ENCODE measurements at regions not wholly inside any gene's neighbourhood (a gene's known extent, or its start where the extent isn't known, plus 50 kb on each side); places are given as distances from the start of the nearest gene placed in this dataset.
"Not testable (repeated sequence)": the region's sequence is repeated elsewhere in the genome, so short reads cannot be mapped to it uniquely, and the experiment has no call there.

DNA sequence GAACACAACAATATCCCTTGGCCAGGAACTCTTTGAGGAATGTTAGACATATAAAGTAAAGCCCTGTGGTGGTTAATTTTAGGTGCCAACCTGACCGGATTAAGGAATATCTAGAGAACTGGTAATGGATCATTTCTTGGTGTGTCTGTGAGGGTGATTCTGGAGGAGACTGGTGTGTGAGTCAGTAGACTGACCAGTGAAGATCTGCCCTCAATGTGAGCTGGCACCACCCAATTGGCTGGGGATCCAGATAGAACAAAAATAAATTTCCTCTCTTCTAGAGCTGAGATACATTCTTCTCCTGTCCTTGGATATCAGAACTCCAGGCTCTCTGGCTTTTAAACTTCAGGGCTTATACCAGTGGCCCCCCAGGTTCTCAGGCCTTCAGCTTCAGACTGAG lies 56.2 kb upstream of the TNPO1 start:
- no peak for DNase-seq

DNA sequence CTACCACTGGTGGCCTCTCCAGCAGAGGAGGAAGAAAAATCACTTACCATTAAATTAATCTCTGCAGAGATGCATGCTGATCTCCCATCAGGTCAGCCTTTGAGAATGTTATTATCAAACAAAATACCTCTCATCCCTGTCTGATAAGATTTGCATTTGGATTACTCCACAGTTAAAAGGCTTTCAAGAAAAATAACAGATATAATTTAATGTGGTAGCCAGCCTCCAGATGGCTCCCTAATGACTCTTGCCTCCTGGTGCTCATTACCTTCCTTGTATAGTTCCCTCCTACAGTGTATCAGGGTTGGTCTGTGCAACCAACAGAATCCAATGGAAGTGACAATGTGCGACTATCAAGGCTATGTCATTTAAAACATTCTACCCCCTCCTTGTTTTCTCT lies 63.6 kb upstream of the TNPO1 start:
- DNase-seq = peak; percentile 90

DNA sequence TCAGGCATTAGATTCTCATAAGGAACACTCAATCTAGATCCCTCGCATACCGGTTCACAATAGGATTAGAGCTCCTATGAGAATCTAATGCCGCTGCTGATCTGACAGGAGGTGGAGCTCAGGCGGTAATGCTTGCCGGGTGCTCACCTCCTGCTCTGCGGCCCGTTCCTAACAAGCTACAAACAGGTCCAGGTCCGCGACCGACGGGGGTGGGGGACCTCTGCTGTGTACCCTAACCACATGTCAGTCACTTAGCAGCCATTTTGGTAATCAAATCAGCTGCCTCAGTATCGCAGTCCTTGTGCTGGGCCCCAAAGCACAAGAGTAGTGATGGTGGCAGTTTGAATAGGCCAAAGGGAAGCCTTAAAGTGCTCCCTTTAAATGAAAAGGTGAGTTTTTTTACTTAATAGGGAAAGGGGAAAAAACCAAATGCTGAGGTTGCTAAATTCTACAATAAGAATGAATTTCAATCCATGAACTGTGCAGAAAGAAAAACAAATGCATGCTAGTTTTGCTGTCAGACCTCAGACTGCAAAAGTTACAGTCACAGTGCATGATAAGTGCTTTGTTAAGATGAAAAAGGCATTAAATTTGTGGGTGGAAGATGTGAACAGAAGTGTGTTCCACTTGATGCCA lies 67.0 kb upstream of the TNPO1 start:
- DNase-seq = peak; percentile 33

DNA sequence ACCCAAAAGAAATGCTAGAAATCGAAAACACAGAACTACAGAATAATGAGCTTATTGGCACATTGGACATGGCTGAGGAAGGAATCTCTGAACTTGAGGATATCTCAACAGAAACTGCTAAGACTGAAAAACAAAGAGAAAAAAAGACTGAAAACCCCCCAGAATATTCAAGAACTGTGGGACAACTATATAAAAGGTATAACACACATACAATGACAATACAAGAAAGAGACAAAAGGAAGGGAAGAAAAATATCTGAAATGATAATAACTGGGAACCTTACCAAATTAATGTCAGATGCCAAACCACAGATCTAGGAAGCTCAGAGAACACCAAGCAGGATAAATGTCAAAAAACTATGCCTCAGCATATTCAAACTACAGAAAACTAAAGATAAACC lies 68.6 kb upstream of the TNPO1 start:
- DNase-seq = no peak

DNA sequence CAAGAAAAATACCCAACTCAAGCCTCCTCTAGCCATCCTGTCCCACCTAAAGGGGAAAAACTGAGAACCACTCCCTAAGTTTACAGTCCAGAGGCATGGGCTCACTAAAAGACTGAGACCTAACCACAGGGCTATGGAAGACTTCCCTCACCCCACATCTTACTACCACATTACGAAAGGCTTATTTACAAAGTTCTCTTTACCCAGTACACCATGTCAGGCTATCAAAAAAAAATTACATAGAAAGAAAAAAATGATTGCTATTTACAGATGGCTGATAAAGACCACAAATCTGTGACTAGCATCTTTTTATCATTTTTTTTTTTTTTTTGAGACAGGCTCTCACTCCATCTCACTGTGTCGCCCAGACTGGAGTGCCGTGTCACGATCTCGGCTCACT lies 69.7 kb upstream of the TNPO1 start:
- DNase-seq = no peak

DNA sequence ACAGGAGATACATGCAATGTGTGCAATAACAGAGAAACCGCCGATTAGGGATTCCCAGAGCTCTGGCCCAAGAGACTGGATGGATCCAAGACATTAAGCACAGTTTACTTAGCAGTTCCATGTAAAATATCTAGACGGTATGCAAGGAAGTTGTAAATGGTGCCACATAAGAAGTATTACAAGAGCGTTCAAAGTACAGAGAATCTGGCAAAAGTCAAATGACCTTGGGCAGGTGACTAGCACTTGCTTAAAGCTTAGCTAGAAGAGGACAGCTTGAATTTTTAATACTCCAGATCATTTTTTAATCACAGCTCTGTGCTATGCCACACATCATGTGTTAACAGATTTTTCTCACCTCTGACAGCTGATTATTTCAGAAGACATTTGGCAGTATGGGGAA lies 72.3 kb upstream of the TNPO1 start:
- no peak for DNase-seq

DNA sequence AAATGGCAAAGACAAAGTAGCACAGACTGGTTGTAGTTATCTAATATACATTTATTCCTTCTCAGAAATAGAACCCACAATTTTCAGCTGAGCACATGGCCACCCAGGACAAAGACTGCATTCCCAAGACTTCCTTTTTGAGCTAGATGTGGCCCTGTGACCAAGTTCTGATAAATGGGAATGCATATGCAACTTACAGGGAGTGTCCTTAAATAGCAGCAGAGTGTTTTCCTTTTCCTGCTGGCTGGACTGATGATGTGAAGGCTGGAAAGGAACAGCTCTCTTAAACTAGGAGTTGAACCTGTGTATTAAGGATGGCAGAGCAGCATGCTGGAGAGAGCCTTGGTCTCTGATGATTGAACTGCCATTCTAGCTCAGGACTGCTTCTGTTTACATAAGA lies 74.7 kb upstream of the TNPO1 start:
- DNase-seq = no peak

DNA sequence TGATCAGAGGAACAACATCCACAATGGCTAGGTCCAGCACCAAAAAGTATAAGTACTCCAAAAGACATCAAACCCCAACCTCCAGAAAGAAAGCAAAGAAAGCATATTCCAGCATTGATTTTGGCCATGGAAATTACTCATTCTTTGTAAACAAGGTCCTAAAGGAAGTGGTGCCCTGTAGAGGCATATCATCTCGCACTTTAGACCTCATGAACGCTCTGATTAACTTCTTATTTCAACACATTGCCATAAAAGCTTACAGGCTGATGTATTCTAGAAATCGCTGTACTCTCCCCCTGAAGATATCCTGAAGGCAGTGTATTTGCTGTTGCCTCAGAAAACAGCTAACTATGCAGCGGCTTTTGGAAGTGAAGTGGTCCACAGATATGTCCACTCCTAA lies 82.7 kb upstream of the TNPO1 start:
- no peak for DNase-seq

DNA sequence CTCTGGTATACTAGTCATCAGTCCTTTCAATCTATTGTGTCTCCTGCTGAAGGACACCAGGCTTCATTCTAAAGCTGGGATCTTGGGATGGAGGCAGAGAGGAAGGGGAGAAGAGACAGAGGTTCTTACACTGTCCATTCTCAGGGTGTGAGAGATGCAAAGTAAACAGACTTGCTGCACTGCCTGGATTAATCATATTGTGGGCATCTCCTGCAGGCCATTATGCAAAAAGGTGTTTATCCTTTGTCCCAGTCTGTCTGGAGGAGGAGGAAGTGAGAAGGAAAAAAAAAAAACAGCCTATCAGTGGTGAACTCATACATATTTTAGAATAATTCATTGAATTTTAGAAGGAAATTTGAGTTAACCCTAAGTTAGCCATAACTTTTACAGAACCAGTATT lies 92.9 kb upstream of the TNPO1 start:
- peak; percentile 8 for DNase-seq

DNA sequence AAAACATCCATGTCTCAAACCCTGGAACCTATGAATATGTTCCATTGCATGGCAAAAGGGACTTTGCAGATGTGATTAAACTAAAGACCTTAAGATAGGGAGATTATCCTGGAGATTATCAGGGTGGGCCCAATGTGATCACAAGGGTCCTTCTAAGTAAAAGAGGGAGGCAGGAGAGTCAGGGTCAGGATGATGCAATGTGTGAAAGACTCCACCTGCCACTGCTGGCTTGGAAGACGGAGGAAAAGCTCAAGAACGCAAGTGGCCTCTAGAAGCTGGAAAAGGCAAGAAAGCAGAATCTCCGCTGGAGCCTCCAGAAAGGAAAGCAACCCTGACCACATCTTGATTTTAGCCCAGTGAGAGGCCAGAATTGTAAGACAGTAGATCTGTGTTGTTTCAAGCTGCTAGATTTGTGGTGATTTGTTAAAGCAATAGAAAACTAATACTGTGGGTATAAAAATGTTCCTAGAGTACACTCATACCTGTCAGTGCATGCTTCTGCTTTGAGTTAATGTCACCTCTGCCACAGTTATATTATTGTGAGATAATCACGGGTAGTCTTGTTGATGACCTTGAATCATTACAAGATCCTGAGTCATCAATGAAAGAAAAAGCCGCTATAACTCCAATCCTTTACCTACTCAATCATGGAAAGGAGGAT lies 93.5 kb upstream of the TNPO1 start:
- peak; percentile 96 for DNase-seq

DNA sequence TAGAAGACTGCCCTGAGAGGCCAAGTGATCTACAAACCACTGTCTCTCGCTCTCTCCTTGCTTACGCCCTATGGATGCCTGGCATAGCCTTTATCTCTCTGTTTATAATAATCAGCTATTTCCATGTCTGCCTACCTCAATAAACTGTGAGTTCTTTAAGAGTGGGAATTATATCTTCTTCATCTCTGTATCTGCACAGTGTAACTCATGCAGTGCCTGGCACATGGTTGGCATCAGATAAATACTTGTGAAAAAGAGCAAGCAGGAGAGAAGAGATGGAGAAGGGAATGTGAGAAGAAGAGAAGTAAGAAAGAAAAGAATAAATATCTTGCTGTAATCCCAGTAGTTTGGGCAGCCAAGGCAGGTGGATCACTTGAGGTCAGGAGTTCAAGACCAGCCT lies 94.6 kb upstream of the TNPO1 start:
- no peak for DNase-seq

DNA sequence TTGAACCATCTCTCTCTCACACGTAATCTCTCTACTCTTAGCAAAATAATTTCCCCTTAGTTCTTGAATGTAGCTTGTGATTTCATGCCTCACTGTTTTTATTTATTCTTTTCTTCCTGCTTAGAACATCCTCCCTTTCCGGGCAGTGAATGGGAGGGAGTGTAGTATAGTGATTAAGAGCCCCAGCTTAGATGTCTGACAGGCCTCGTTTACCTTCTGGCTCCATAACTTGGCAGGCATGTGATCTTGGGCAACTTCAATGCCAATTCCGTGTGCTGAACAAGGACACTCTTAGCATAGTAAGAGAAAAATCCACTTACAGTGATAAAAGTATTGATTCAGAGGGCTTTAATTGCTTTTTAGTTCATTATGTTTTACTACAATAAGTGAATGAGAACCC lies 96.3 kb upstream of the TNPO1 start:
- DNase-seq = peak; percentile 57

DNA sequence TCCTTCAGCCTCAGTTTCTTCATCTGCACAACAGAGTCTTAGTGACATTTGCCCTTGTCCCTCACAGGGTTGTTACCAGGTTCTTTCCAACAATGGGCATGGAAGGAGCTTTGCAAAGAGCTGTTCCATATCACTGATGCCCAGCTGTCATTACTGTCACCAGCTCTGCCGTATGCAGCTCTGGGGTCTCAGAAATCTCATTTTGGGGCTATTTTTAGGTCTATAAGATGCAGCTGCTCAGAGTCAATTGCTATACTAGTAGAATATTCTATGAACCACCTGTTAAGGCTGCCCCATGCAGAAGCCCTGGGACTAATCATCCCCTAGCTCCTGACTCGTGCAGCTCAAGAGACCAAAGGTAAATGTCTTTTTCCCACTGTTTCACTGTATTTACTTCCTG lies 105.1 kb upstream of the TNPO1 start:
- peak; percentile 31 for DNase-seq

DNA sequence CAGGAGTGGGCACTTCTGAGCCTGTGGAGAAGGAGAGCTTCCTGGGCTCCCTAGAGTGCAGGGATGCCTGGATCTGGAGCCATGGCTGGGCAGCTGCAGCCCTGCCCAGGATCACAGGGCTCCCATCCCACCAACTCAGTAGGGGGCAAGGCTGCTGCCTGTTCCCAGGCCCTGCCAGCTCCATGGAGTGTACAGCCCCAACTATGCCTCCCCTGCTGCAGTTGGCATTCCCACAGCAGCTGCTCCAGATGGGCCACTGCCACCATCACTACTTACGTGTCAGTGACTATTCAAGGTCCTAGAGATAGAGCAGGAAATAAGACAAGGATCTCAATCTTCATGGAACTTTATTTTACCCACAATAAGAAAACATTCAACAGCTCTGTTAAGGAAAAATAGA lies 107.1 kb upstream of the TNPO1 start:
- no peak for DNase-seq

DNA sequence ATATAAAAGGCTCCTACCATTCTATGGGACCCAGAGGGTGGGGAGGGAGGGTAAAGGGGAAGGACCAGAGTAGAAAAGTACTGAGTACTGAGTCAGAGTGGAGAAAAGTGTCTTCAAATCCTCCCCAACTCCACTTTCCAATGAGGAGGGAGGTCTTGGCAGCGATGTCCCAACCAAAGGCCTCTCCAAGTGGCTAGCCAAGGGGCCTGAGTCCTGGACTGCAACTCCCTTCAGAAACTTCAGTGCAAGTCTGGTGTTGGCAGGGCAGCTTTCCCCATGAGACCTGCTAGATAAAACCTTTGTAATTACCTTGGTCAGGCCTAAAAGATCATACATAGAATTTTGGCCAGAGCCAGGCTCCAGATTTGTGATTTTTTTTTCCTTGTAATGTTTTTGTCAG lies 111.3 kb upstream of the TNPO1 start:
- DNase-seq = no peak

DNA sequence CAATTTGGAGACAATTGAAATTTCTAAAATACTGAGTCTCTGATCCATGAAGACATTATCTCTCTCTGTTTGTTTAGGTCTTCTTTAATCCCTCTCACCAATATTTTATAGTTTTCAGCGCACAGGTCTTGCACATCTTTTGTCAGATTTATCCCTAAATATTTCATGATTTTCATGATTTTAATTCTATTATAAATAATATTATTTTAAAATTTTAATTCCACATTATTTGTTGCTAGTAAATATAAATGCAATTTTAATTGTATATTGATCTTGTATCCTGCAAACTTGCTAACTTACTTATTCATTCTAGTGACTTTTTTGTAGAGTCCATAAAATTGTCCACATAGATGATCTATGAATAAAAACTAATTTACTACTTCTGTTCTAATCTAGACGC lies 112.6 kb upstream of the TNPO1 start:
- DNase-seq = no peak

DNA sequence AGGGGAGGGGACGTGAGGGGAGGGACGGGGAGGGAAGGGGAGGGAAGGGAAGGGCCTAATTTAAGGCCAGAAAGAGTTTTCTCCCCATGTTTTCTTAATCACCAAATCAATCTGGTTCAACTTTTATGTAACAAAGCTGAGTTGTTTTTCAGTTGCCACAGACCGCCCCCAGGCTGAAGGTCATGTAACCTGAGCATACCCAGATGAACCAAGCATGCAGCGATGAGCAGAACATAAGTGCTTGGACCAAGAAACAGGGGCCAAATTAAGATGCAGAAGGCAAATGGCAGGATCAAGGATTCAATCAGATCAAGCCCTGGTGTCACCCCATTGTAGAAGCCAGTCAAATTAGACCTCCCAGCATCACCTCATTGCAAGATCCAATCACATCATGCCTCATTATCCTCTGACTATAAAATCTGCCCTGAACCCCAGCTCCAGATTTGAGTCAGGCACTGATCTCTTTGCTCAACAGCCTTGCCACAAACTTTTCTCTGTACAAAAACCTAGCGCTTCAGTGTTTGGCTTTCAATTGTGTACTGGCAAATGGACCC lies 113.5 kb upstream of the TNPO1 start:
- no peak for DNase-seq

DNA sequence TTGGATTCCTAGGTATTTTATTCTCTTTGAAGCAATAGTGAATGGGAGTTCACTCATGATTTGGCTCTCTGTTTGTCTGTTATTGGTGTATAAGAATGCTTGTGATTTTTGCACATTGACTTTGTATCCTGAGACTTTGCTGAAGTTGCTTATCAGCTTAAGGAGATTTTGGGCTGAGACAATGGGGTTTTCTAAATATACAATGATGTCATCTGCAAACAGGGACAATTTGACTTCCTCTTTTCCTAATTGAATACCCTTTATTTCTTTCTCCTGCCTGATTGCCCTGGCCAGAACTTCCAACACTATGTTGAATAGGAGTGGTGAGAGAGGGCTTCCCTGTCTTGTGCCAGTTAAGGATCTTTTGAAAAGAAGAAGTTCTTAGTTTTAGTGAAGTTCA lies 114.4 kb upstream of the TNPO1 start:
- DNase-seq = not testable (repeated sequence)

DNA sequence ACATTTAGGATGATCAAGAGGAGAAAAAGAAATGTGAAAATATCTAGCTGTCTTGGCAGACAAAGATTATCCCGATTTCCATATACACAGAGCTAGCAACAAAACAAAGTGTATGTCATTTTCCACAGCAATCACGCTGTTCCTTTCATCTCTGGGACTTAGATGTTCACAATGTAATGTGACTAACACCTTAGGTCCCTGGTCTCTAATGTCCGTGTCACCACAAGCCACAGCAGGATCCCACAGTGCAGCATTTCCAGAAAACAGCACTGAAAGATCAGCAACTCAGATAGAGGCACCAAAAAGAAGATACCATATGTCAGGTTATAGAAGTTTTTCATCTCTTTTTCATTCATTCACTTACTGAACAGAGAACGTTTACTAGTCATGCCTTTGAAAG lies 118.0 kb upstream of the TNPO1 start:
- DNase-seq = no peak

DNA sequence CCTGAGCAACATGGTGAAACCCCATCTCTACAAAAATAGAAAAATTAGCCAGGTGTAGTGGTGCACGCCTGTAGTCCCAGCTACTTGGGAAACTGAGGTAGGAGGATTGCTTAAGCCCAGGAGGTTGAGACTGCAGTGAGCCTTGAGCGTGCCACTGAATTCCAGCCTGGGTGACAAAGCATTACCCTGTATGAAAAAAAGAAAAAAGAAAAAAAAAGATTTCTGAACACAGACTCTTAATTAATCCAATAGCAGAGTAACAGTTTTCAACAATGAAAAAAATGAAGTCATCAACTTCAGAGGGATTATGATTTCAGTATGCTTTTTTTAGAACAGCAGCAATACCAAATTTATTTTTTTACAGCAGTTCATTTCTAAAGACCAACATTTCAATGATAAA lies 118.8 kb upstream of the TNPO1 start:
- no peak for DNase-seq

DNA sequence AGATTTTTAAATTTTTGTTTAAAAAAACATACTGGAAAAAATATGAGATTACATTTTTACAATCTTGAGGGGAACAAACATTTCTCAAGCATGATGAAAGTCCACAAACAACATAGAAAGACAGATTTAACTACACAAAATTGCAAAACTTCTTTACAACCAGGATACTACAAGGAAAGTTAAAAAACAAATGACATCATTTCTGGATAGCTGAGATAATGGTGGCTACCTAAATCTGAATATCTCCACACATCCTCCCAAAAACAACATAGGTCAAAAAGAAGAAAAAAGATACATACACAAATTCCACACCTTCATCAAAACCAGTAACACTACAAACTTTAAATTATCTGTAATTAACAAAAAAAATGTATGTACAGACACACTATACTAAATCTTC lies 120.8 kb upstream of the TNPO1 start:
- DNase-seq = no peak

DNA sequence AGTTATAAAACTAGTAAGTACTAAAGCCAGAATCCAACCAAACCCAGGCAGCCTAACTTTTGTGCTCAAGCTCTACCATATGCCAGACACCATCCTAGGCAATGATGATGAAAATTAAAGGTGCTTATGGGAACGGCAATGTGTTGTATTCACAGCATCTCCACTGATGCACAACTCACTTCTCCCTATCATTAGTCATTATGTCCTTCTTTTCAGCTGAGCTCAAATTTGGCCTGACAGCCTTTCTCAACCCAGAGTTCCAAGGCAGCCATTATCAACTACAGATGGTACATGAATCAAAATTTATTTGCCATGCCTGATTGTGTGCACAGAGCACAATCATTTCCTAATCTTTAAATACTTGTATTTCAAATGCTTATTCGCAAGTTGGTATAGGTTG lies 121.6 kb upstream of the TNPO1 start:
- DNase-seq = no peak

DNA sequence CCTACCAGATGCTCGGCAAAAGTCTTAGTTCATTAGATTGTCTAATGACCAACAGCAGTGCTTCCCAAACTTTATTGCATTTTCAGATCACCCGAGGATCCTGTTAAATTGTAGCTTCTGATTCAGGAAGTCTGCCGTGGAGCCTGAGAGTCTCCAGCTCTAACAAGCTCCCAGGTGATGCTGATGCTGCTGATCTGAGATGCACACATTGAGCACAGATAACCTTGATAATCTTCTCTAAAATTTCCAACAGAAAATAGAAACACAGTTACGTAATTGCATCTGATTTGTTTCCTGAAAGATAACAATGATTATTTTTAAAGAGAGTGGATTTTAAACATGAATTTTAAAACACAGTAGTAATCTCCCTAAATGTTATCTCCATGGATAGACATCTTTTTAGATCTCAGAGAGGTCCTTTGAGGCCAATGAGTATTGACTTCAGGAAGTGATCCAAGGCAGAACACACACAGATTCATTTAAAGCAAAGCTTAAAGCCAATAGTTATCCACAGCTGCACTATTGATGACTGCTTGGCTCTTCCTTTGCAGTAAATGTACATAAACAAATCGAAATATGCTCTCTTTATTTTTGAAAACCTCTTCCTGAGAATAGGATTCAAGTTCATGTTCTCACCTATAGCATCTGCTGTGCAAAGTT lies 122.8 kb upstream of the TNPO1 start:
- peak; percentile 24 for DNase-seq

DNA sequence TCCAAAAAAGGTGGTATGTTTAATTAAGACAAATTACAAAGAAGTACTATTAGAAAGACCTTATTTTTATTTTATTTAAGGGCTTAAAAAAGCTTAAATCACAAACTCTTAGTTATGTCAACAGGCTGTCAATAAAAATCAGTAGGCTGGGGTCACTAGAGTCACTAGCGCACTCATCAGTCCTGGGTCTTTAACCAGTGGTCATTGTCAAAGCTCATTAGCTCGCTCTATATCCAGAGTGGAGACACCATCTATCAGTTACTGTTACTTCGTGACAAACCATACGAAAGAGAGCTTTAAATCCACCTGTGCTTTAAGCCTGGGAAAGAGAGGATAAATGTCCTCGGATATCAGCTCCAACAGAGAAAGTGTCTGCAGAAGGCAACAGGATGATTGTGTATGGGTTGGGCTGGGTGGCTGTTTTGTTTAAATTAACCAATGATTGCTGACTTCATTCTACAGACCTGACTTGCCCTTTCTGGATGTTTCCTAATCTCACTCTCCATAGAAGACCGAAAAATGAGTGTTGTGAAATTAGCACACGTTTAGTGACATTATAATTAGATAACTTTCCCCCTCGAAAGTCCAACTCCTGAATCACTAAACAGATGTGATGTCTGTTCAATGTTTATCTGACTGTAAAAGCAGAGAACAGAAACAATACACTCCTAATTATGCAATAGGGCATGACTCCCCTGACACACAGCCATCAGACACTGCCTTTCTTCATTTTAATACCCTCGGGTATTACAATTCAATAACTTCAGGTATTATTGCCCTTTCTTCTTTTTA lies 123.6 kb upstream of the TNPO1 start:
- DNase-seq = peak; percentile 50

Measured in NCI-H82 (cell line).